ENCODE measurements at regions not wholly inside any gene's neighbourhood (a gene's known extent, or its start where the extent isn't known, plus 50 kb on each side); places are given as distances from the start of the nearest gene placed in this dataset.

GRCh38 chr1:182262425-182262824 is 129.2 kb downstream of the GLUL start:
- Histone ChIP-seq H3K27me3 (replicated peaks; ENCODE audit: insufficient read depth) (no peaks in the 10 kb centered on the region), H3K27ac (no peak overlapping the region), H3K4me3 (no peak overlapping the region), H3K4me1 (replicated peaks) (no peaks in the 10 kb centered on the region), H3K36me3 (no peaks in the 10 kb centered on the region), H3K9me3 (no peaks in the 10 kb centered on the region)
- no peak for DNase-seq (ENCODE audit: low spot score)
- WGBS, result 87% methylated on average over 1 of the region's 1 CpG
- TF ChIP-seq CTCF (IDR thresholded peaks at IDR 0.05) (no peak), POLR2A (IDR thresholded peaks at IDR 0.05) (no peak), POLR2AphosphoS5 (IDR thresholded peaks at IDR 0.05) (no peak)
- intact Hi-C loops (cut with DNase I), result no loop called here

GRCh38 chr1:182261655-182262054 is 129.9 kb downstream of the GLUL start:
- WGBS, result 78% methylated on average over 1 of the region's 1 CpG
- Histone ChIP-seq H3K27me3 (replicated peaks; ENCODE audit: insufficient read depth) (no peaks in the 10 kb centered on the region), H3K4me3 (no peak overlapping the region), H3K27ac (no peak overlapping the region), H3K36me3 (no peaks in the 10 kb centered on the region), H3K4me1 (replicated peaks) (no peaks in the 10 kb centered on the region), H3K9me3 (no peaks in the 10 kb centered on the region)
- intact Hi-C loops (cut with DNase I), result no loop called here
- no peak for TF ChIP-seq CTCF (IDR thresholded peaks at IDR 0.05)
- DNase-seq (ENCODE audit: low spot score), result no peak

- no peak overlapping the region for H3K27ac ChIP-seq
- 98% methylated on average over 4 of the region's 4 CpGs for WGBS
- H3K9me3 ChIP-seq, result no peaks in the 10 kb centered on the region
- H3K27me3 ChIP-seq (replicated peaks; ENCODE audit: insufficient read depth), result no peaks in the 10 kb centered on the region
- no peak for DNase-seq (ENCODE audit: low spot score)
- no peaks in the 10 kb centered on the region for H3K4me1 ChIP-seq (replicated peaks)
- TF ChIP-seq POLR2A (IDR thresholded peaks at IDR 0.05) (no peak), CTCF (IDR thresholded peaks at IDR 0.05) (no peak), POLR2AphosphoS5 (IDR thresholded peaks at IDR 0.05) (no peak)
- intact Hi-C loops (cut with DNase I), result no loop called here
- no peak overlapping the region for H3K4me3 ChIP-seq
- no peaks in the 10 kb centered on the region for H3K36me3 ChIP-seq
These were observed 131.1 kb downstream of the GLUL start for GRCh38 chr1:182260516-182260915.

- H3K27me3 ChIP-seq (replicated peaks; ENCODE audit: insufficient read depth), result no peaks in the 10 kb centered on the region
- intact Hi-C loops (cut with DNase I), result no loop called here
- no peak for DNase-seq (ENCODE audit: low spot score)
- no peaks in the 10 kb centered on the region for H3K36me3 ChIP-seq
- H3K4me1 ChIP-seq (replicated peaks), result no peaks in the 10 kb centered on the region
- no peaks in the 10 kb centered on the region for H3K9me3 ChIP-seq
- H3K27ac ChIP-seq, result no peak overlapping the region
- TF ChIP-seq POLR2A (IDR thresholded peaks at IDR 0.05) (no peak), POLR2AphosphoS5 (IDR thresholded peaks at IDR 0.05) (no peak), CTCF (IDR thresholded peaks at IDR 0.05) (no peak)
- WGBS, result 83% methylated on average over 2 of the region's 2 CpGs
- no peak overlapping the region for H3K4me3 ChIP-seq
These were observed 131.6 kb downstream of the GLUL start for GRCh38 chr1:182259968-182260367.

- H3K27ac ChIP-seq, result no peak overlapping the region
- WGBS, result 38% methylated on average over 4 of the region's 4 CpGs
- no peak overlapping the region for H3K4me3 ChIP-seq
- peak; percentile 30 for DNase-seq (ENCODE audit: low spot score)
- H3K4me1 ChIP-seq (replicated peaks), result no peaks in the 10 kb centered on the region
- no peaks in the 10 kb centered on the region for H3K27me3 ChIP-seq (replicated peaks; ENCODE audit: insufficient read depth)
- H3K9me3 ChIP-seq, result no peaks in the 10 kb centered on the region
- TF ChIP-seq POLR2AphosphoS5 (IDR thresholded peaks at IDR 0.05) (no peak), POLR2A (IDR thresholded peaks at IDR 0.05) (no peak), CTCF (IDR thresholded peaks at IDR 0.05) (no peak)
- intact Hi-C loops (cut with DNase I), result no loop called here
- no peaks in the 10 kb centered on the region for H3K36me3 ChIP-seq
These were observed 132.2 kb downstream of the GLUL start for GRCh38 chr1:182259229-182259872.
